Progenitor cell of endocrine pancreas (in vitro differentiated cells): ENCODE measurements at regions not wholly inside any gene's neighbourhood (a gene's known extent, or its start where the extent isn't known, plus 50 kb on each side); places are given as distances from the start of the nearest gene placed in this dataset.

Experiments
- DNase-seq: peaks from one replicate; pipeline ENCODE4 v3.0.0; 2021; ENCODE audit warnings: low spot score; ENCODE audit not compliant: unreplicated experiment
- H3K27ac Mint-ChIP-seq: 2 replicates; pipeline ENCODE4 v1.8.0; 2021; ENCODE audit warnings: mild to moderate bottlenecking, moderate library complexity, mixed read lengths
- H3K27me3 Mint-ChIP-seq: 2 replicates; pipeline ENCODE4 v1.8.0; 2021; ENCODE audit warnings: mixed read lengths
- H3K36me3 Mint-ChIP-seq: 2 replicates; pipeline ENCODE4 v1.8.0; 2022; ENCODE audit warnings: mixed read lengths; ENCODE audit not compliant: insufficient read depth
- H3K4me1 Mint-ChIP-seq: 2 replicates; pipeline ENCODE4 v1.8.0; 2021; ENCODE audit warnings: low read depth, mixed read lengths
- H3K4me3 Mint-ChIP-seq: 2 replicates; pipeline ENCODE4 v1.8.0; 2021; ENCODE audit warnings: low read depth, mild to moderate bottlenecking, moderate library complexity, mixed read lengths
- H3K9me3 Mint-ChIP-seq: 2 replicates; pipeline ENCODE4 v1.8.0; 2021; ENCODE audit warnings: low read depth, mixed read lengths
- TF ChIP-seq, protein P1 (sequence below): fragments of 200-600 bp; sonication (generic); IDR thresholded peaks from one replicate; pipeline ENCODE4 v1.5.0; 2021; ENCODE audit warnings: antibody characterized with exemption, mild to moderate bottlenecking; ENCODE audit not compliant: unreplicated experiment

DNA sequence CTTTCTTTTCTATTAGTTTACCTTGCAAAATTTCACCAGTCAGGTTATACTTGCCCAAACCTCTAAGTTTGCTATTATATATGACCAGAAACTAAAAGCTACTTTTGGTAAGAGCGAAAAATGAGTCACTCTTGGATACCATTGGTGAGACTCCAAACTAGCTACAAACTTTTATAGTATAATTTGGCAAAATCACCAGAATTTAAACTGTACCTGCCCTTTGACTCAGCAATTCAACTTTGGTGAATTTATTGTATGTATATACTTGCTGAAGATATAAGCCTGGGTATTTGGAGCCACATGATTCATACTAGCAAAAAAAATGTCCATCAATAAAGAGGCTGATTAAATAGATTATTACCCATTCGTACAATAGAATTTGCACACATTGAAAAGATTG is 178.7 kb upstream of the STEAP1 start:
- Mint-ChIP-seq H3K27me3 (no peaks in the 10 kb centered on the region), H3K27ac (no peak overlapping the region), H3K4me1 (no peaks in the 10 kb centered on the region), H3K9me3 (peaks cover 6% of the 10 kb centered on the region), H3K36me3 (no peaks in the 10 kb centered on the region), H3K4me3 (no peak overlapping the region)
- TF ChIP-seq, protein P1, sequence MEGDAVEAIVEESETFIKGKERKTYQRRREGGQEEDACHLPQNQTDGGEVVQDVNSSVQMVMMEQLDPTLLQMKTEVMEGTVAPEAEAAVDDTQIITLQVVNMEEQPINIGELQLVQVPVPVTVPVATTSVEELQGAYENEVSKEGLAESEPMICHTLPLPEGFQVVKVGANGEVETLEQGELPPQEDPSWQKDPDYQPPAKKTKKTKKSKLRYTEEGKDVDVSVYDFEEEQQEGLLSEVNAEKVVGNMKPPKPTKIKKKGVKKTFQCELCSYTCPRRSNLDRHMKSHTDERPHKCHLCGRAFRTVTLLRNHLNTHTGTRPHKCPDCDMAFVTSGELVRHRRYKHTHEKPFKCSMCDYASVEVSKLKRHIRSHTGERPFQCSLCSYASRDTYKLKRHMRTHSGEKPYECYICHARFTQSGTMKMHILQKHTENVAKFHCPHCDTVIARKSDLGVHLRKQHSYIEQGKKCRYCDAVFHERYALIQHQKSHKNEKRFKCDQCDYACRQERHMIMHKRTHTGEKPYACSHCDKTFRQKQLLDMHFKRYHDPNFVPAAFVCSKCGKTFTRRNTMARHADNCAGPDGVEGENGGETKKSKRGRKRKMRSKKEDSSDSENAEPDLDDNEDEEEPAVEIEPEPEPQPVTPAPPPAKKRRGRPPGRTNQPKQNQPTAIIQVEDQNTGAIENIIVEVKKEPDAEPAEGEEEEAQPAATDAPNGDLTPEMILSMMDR = no peak
- no peak for DNase-seq

DNA sequence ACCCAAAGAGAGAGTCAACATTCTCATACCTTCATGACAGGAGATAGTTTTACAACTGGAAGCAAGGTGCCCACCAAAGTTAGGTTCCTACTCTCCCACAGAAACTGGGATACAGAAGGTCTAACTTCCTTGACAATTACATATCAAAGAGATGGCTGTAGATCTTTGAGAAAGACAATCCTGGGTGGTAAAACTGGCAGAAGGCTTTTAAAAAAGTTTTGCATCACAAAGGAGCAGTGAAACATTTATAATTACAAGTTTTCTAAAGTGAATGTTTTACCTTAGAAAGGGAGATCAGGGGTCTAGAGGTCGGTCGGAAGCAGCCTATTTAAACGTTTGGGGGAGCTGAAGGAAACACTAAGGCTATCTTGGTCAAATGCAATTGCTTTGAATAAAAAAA is 166.6 kb upstream of the STEAP1 start:
- TF ChIP-seq, protein P1 = no peak
- Mint-ChIP-seq H3K4me1 (peaks cover 3% of the 10 kb centered on the region), H3K9me3 (no peaks in the 10 kb centered on the region), H3K36me3 (no peaks in the 10 kb centered on the region), H3K27me3 (no peaks in the 10 kb centered on the region), H3K27ac (no peak overlapping the region), H3K4me3 (no peak overlapping the region)
- DNase-seq = no peak

DNA sequence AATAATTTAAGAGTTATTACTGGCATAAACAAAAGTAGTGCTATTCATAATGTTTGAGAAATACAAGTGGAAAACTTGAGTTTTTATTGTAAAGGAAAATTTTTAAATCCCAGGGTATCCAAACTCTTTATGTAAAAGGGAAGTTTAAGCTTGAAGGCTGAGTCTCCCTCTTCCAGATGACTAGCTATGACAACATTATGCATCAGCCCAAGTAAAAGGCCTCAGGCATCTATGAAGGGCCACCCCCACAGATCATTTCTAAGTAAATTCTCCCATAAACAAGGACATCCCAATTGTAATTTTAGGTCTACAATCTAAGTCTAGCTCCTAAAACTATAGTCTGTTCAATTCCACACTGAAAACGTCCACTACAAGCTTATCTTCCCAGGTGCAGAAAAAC is 166.2 kb upstream of the STEAP1 start:
- H3K27me3 Mint-ChIP-seq = no peaks in the 10 kb centered on the region

DNA sequence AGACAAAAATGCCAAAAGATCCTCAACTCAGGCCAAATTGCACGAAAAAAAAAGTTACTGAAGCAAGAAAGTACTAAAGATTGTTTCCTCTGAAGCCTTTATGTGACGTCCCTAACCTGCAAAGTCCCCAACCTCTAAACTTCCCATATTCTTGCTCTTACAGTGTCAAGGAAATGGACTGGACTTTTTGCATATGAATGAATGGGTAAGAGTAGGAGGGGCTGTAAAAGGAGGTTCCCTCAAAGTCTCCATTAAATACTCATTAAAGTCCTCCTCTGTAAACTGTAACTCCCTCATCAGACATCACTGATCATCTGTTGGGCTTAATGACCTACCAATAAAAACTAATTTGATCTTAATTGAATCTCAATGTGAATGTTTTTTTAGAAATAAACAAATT is 164.8 kb upstream of the STEAP1 start:
- TF ChIP-seq, protein P1 = no peak
- no peaks in the 10 kb centered on the region for H3K27me3 Mint-ChIP-seq
- no peak overlapping the region for H3K4me3 Mint-ChIP-seq
- H3K4me1 Mint-ChIP-seq = peaks cover 3% of the 10 kb centered on the region
- H3K36me3 Mint-ChIP-seq = no peaks in the 10 kb centered on the region
- no peak for DNase-seq
- no peak overlapping the region for H3K27ac Mint-ChIP-seq
- H3K9me3 Mint-ChIP-seq = no peaks in the 10 kb centered on the region

More for the DNA sequence above, 166.2 kb upstream of the STEAP1 start:
- TF ChIP-seq, protein P1 = no peak
- Mint-ChIP-seq H3K4me3 (no peak overlapping the region), H3K36me3 (no peaks in the 10 kb centered on the region), H3K9me3 (no peaks in the 10 kb centered on the region), H3K4me1 (peaks cover 3% of the 10 kb centered on the region), H3K27ac (no peak overlapping the region)
- DNase-seq = no peak

DNA sequence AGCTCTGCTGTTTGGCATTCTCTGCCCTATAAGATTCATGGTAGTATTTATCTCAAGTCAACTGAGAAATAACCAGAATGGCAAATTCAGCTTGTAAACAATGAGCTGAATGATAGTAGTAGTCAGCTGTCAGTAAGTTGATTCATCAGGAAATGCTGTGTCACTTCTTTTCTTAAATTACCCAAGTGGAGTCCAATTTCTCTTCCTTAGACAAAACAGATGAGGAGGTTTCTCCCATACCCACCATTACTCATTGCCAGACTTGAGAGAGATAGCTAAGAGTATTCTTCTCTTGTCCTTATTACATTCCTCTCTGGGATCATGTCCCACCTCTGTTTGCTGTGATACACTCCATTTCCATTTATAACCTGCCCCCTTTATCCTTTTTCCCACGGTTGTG is 159.8 kb upstream of the STEAP1 start:
- Mint-ChIP-seq H3K9me3 (peaks cover 3% of the 10 kb centered on the region), H3K27me3 (no peaks in the 10 kb centered on the region), H3K36me3 (no peaks in the 10 kb centered on the region), H3K27ac (no peak overlapping the region), H3K4me1 (peaks cover 3% of the 10 kb centered on the region), H3K4me3 (no peak overlapping the region)
- DNase-seq = no peak
- TF ChIP-seq, protein P1 = no peak
